ENCODE measurements at regions not wholly inside any gene's neighbourhood (a gene's known extent, or its start where the extent isn't known, plus 50 kb on each side); places are given as distances from the start of the nearest gene placed in this dataset.

DNA sequence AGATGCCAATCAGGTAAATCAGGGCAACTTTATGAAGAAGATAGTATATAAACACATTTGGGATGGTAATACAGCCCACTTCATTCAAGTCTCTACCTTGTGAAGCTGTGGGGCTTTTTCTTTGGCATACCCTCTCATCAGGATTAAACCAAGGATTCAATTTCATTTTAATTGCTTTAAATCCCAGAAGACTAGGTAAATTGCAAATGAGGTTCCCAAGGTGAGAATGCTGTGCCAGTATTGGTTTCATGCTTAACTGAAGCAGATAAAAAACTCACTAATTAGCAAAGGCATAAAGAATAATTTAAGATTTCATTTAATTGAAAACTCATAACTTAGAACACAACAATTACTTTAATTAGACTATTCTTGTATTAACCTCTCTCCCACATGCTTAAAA lies 1218.1 kb downstream of the FAM181B start:
- no peak for TF ChIP-seq TCF12 (IDR thresholded peaks at IDR 0.05; ENCODE audit: low read depth)
- no peak for TF ChIP-seq YY1 (IDR thresholded peaks at IDR 0.05; ENCODE audit: low read depth)
- no peak for TF ChIP-seq TAF1 (IDR thresholded peaks at IDR 0.05; ENCODE audit: low read depth)
- no peak for TF ChIP-seq NFIC (IDR thresholded peaks at IDR 0.05)

DNA sequence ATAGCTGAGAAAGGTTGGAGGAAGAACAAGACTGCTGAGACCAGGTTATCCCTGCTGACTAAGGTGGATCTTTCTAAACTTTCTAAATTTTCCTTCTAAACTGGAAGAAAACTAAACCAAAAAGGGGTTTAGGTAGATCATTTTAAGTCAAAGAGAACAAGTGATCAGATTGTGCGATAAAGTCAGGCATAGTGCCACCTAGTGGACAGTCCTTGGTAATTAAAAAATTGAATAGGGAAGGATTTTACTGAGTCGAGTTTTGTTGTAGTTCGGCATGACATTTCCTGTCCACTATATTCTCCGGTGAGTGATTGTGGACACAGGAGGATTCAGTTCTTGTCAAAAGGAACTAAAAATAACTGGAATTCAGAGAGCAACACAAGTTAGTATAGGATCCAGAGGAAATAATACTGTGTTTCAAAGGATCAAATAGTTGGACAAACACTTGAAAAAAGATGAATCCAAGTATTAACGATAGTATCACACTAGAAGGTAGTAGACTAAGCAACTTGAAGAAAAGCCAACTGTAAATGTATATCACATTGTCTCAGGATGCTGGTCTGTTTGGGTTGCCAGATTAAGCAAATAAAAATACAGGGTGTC lies 1236.4 kb downstream of the FAM181B start:
- no peak for TF ChIP-seq TCF12 (IDR thresholded peaks at IDR 0.05; ENCODE audit: low read depth)
- TF ChIP-seq EGR1 (IDR thresholded peaks at IDR 0.05), result no peak
- TF ChIP-seq TEAD4 (IDR thresholded peaks at IDR 0.05), result no peak
- TF ChIP-seq, protein P1, sequence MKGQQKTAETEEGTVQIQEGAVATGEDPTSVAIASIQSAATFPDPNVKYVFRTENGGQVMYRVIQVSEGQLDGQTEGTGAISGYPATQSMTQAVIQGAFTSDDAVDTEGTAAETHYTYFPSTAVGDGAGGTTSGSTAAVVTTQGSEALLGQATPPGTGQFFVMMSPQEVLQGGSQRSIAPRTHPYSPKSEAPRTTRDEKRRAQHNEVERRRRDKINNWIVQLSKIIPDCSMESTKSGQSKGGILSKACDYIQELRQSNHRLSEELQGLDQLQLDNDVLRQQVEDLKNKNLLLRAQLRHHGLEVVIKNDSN (IDR thresholded peaks at IDR 0.05), result no peak
- no peak for TF ChIP-seq CREB1 (IDR thresholded peaks at IDR 0.05; ENCODE audit: low read depth)
- peak; percentile 25 for TF ChIP-seq RAD21 (IDR thresholded peaks at IDR 0.05; ENCODE audit: low read depth)
- TF ChIP-seq, protein P2, sequence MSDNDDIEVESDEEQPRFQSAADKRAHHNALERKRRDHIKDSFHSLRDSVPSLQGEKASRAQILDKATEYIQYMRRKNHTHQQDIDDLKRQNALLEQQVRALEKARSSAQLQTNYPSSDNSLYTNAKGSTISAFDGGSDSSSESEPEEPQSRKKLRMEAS (IDR thresholded peaks at IDR 0.05), result no peak

DNA sequence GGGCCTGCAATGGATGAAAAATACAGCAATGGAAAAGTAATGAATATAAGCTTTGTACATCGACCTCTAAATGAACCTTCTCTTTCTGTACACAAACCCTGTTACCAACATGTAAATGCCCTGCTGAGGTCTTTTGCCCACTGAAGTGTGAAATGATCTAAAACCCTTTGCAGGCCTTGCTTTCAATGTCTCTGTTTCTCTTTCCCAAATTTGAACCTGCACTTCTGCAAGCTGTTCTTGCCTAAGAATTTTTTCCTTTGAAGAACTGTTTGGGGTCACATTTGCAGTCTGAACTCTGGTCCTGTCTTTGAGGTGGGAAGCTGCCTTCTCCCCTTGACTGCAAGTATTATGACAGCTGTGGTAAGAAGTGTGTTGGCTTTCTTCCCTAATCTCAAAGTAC lies 1237.1 kb downstream of the FAM181B start:
- TF ChIP-seq TEAD4 (IDR thresholded peaks at IDR 0.05), result no peak
- no peak for TF ChIP-seq TAF1 (IDR thresholded peaks at IDR 0.05; ENCODE audit: low read depth)
- no peak for TF ChIP-seq EP300 (IDR thresholded peaks at IDR 0.05; ENCODE audit: borderline replicate concordance)
- no peak for TF ChIP-seq EGR1 (IDR thresholded peaks at IDR 0.05)
- no peak for TF ChIP-seq NFIC (IDR thresholded peaks at IDR 0.05)
- no peak for TF ChIP-seq TCF12 (IDR thresholded peaks at IDR 0.05; ENCODE audit: low read depth)
- TF ChIP-seq CEBPB (IDR thresholded peaks at IDR 0.05), result no peak
- TF ChIP-seq, protein P2 (IDR thresholded peaks at IDR 0.05), result no peak
- TF ChIP-seq RAD21 (IDR thresholded peaks at IDR 0.05; ENCODE audit: low read depth), result no peak
- TF ChIP-seq, protein P3, sequence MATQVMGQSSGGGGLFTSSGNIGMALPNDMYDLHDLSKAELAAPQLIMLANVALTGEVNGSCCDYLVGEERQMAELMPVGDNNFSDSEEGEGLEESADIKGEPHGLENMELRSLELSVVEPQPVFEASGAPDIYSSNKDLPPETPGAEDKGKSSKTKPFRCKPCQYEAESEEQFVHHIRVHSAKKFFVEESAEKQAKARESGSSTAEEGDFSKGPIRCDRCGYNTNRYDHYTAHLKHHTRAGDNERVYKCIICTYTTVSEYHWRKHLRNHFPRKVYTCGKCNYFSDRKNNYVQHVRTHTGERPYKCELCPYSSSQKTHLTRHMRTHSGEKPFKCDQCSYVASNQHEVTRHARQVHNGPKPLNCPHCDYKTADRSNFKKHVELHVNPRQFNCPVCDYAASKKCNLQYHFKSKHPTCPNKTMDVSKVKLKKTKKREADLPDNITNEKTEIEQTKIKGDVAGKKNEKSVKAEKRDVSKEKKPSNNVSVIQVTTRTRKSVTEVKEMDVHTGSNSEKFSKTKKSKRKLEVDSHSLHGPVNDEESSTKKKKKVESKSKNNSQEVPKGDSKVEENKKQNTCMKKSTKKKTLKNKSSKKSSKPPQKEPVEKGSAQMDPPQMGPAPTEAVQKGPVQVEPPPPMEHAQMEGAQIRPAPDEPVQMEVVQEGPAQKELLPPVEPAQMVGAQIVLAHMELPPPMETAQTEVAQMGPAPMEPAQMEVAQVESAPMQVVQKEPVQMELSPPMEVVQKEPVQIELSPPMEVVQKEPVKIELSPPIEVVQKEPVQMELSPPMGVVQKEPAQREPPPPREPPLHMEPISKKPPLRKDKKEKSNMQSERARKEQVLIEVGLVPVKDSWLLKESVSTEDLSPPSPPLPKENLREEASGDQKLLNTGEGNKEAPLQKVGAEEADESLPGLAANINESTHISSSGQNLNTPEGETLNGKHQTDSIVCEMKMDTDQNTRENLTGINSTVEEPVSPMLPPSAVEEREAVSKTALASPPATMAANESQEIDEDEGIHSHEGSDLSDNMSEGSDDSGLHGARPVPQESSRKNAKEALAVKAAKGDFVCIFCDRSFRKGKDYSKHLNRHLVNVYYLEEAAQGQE (IDR thresholded peaks at IDR 0.05; ENCODE audit: low read depth), result no peak
- no peak for TF ChIP-seq CREB1 (IDR thresholded peaks at IDR 0.05; ENCODE audit: low read depth)
- no peak for TF ChIP-seq FOXM1 (IDR thresholded peaks at IDR 0.05; ENCODE audit: borderline replicate concordance, low read depth)
- TF ChIP-seq YY1 (IDR thresholded peaks at IDR 0.05; ENCODE audit: low read depth), result no peak
- TF ChIP-seq, protein P1 (IDR thresholded peaks at IDR 0.05), result no peak
- TF ChIP-seq ZBTB7A (IDR thresholded peaks at IDR 0.05; ENCODE audit: low read depth), result no peak

DNA sequence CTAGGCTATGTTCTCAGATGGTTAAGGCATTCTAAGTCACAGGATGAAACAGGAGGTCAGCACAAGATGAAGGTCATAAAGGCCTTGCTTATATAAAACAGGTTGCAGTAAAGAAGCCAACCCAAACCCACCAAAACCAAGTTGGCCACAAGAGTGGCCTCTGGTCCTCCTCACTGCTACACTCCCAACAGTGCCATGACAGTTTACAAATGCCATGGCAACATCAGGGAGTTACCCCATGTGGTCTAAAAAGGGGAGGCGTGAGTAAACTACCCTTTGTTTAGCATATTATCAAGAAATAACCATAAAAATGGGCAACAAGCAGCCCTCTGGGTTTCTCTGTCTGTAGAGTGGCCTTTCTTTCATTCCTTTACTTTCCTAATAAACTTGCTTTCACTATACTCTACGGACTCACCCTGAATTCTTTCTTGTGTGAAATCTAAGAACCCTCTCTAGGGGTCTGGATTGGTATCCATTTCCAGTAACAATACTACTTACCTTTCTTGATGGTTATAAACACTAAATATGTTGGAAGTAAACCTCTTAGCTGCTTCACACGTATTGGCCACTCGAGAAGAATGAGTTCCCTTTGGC lies 1237.9 kb downstream of the FAM181B start:
- TF ChIP-seq RAD21 (IDR thresholded peaks at IDR 0.05; ENCODE audit: low read depth) (no peak), TAF1 (IDR thresholded peaks at IDR 0.05; ENCODE audit: low read depth) (no peak), CREB1 (IDR thresholded peaks at IDR 0.05; ENCODE audit: low read depth) (no peak), FOXM1 (IDR thresholded peaks at IDR 0.05; ENCODE audit: borderline replicate concordance, low read depth) (no peak), YY1 (IDR thresholded peaks at IDR 0.05; ENCODE audit: low read depth) (no peak), ZBTB7A (IDR thresholded peaks at IDR 0.05; ENCODE audit: low read depth) (no peak), TCF12 (IDR thresholded peaks at IDR 0.05; ENCODE audit: low read depth) (no peak), EGR1 (IDR thresholded peaks at IDR 0.05) (no peak), NFIC (IDR thresholded peaks at IDR 0.05) (no peak), TEAD4 (IDR thresholded peaks at IDR 0.05) (no peak), EP300 (IDR thresholded peaks at IDR 0.05; ENCODE audit: borderline replicate concordance) (no peak), CEBPB (IDR thresholded peaks at IDR 0.05) (no peak)
- TF ChIP-seq, protein P3 (IDR thresholded peaks at IDR 0.05; ENCODE audit: low read depth), result no peak
- TF ChIP-seq, protein P2 (IDR thresholded peaks at IDR 0.05), result no peak
- TF ChIP-seq, protein P1 (IDR thresholded peaks at IDR 0.05), result no peak

DNA sequence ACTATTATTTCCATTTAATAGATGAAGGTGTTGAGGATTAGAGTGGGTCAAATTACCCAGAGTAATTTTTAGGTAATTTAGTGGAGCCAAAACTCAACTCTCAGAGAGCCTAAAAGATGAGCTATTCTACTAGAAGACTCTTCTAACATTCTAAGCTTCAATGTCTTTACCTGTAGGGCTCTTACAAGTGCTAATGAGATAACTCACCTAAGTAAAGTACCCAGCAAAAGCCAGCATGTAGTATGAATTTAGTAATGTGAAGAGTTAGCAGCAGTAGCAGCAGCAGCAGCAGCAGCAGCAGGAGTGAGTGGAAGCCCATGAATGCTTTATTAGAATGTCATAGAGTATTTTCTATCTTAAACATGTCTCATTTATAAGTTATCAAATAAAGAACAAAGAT lies 1239.2 kb downstream of the FAM181B start:
- TF ChIP-seq RAD21 (IDR thresholded peaks at IDR 0.05; ENCODE audit: low read depth), result no peak
- no peak for TF ChIP-seq EGR1 (IDR thresholded peaks at IDR 0.05)
- TF ChIP-seq EP300 (IDR thresholded peaks at IDR 0.05; ENCODE audit: borderline replicate concordance), result no peak

All from Ishikawa (cell line).